ENCODE measurements at regions not wholly inside any gene's neighbourhood (a gene's known extent, or its start where the extent isn't known, plus 50 kb on each side); places are given as distances from the start of the nearest gene placed in this dataset.

DNA sequence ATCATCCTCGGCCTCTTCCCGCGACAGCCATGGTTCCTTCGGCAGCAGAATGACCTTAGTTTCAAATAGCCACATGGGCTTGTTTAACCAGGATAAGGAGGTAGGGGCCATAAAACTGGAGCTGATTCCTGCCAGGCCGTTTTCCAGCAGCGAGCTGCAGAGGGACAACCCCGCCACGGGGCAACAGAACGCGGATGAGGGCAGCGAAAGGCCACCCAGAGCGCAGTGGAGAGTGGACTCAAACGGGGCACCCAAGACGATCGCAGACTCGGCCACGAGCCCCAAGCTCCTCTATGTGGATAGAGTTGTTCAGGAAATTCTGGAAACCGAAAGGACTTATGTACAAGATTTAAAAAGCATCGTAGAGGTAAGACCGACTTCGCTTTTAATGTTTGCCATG is 131.8 kb upstream of the MTHFD1L start:
- peaks cover 57% of the 10 kb centered on the region for H3K4me1 Mint-ChIP-seq
- H3K4me3 Mint-ChIP-seq: no peak overlapping the region
- no peak for ATAC-seq
- H3K9me3 Mint-ChIP-seq: no peaks in the 10 kb centered on the region
- peaks cover 60% of the 10 kb centered on the region for H3K36me3 Mint-ChIP-seq
- peak overlapping the region; percentile 64 for H3K27ac Mint-ChIP-seq
- no peaks in the 10 kb centered on the region for H3K27me3 Mint-ChIP-seq

DNA sequence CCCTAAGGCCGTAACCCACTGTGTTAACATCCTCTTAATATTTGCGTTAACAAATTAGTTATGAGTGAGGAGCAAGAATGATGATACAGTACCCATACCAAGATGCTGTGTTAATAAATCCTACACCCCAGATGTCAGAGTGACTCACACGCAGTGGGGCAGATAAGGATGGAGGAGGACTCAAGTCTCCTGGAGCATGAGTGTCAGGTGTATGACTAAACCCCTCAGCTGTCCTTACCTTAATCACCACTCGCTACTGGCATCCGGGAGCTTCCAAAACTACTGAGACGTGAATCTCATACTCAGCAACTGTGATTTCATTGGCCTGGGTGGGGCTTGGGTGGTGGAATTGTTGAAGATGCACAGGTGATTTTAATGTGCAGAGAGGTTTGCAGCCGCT is 131.3 kb upstream of the MTHFD1L start:
- no peaks in the 10 kb centered on the region for H3K27me3 Mint-ChIP-seq
- no peaks in the 10 kb centered on the region for H3K9me3 Mint-ChIP-seq
- peaks cover 62% of the 10 kb centered on the region for H3K36me3 Mint-ChIP-seq
- ATAC-seq: no peak
- H3K27ac Mint-ChIP-seq: no peak overlapping the region
- H3K4me1 Mint-ChIP-seq: peaks cover 60% of the 10 kb centered on the region
- H3K4me3 Mint-ChIP-seq: no peak overlapping the region

DNA sequence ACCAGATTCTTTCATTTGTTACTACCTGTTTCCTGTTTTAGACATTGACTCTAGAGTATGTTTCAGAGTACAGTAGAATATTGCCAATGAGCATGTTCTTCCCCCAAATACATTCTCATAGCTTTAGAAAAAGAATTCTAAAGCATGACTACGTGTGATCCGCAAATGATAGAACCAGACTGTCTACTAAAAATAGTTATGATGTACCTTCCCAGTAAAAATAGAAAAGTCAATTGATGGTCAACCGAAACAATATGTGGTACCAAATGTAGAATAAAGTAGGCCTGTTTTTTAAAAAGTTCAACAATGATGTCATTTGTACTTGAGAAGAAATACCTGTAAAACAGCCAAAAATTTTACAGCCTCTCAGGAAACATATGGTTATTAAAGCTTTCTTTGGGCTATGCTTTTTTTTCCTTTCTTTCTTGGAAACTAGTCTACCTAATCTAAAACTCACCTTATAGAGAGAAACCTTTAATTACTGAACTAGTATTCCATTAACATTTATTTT is 130.1 kb upstream of the MTHFD1L start:
- Mint-ChIP-seq H3K9me3 (no peaks in the 10 kb centered on the region), H3K36me3 (peaks cover 64% of the 10 kb centered on the region), H3K4me1 (peaks cover 61% of the 10 kb centered on the region), H3K4me3 (no peak overlapping the region), H3K27ac (no peak overlapping the region), H3K27me3 (no peaks in the 10 kb centered on the region)
- no peak for ATAC-seq

DNA sequence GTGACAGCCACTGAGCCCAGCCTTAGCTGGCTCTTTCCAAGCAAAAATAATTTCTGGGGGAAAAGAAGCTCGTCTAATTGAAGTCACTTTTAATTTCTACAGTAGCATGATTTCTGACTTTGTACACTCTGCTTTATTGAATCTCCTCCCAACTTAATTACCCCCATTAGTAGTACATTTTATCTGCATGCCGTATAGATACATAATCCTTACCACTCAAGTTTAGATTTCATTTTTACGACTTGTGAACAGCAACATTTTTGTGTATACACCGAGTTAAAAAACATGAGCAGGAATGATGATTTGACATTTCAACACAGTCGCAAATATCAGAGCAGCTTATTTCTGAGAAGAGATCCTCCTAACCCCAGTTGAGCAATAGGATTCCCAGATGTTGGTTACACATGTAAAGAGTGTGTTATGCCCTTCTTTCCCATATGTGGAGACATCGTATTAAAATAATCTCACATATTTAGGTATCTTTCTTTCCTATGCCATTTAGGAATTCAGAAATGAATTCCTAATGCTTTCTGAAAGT is 127.3 kb upstream of the MTHFD1L start:
- H3K4me3 Mint-ChIP-seq: no peak overlapping the region
- H3K27ac Mint-ChIP-seq: peak overlapping the region; percentile 11
- H3K9me3 Mint-ChIP-seq: no peaks in the 10 kb centered on the region
- H3K27me3 Mint-ChIP-seq: no peaks in the 10 kb centered on the region
- H3K4me1 Mint-ChIP-seq: peaks cover 70% of the 10 kb centered on the region
- no peak for ATAC-seq
- peaks cover 70% of the 10 kb centered on the region for H3K36me3 Mint-ChIP-seq

DNA sequence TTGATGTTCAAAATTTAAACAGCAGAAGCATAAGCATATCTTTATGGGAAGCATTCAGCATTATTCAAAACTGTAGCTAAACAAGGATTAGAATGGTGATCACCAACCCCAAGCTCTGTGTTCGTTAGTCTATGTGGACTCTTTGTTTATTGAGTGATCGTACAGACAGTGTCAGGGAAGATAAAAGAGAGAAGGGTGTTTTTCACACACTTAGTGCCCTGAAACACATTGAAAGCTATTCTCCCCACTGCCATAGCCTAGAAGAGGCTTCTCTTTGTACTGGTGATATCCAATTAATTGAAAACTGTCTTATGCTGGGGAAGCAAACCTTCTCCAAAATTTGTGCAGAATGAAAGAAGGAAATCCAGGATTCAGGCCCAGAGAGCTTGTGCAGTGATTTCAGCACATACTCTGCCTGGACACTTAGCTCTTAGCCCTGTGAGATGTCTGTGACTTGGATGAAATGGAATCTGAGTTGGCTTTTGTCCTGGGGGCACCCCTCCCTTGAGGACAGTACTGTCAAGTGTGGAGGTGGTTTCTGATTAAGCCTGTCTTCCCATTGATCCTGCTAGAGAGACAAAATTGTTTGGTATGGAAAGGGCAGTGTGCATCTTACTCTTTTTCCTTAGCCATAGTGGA is 125.7 kb upstream of the MTHFD1L start:
- H3K4me1 Mint-ChIP-seq: peaks cover 76% of the 10 kb centered on the region
- H3K27me3 Mint-ChIP-seq: no peaks in the 10 kb centered on the region
- H3K36me3 Mint-ChIP-seq: peaks cover 54% of the 10 kb centered on the region
- H3K9me3 Mint-ChIP-seq: no peaks in the 10 kb centered on the region
- peak overlapping the region; percentile 67 for H3K27ac Mint-ChIP-seq
- no peak for ATAC-seq
- no peak overlapping the region for H3K4me3 Mint-ChIP-seq

DNA sequence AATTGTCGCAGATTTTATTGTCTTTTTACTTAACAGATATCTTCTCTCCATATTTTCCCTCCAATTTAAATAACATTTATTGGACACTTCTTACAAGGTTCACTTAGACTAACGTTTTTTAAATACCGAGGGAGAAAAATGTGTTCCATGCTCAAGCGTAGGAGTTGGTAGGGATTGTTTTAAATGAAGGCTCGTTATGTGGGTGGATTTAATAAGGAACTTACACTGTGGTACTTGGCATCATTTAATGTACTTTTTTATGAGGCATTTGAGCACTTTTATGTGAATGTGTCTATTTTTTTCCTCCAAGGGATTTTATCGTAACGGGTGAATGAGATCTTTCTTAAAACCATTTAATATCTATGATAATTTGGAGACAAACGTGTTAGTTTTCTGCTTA is 125.0 kb upstream of the MTHFD1L start:
- no peak for ATAC-seq
- H3K9me3 Mint-ChIP-seq: no peaks in the 10 kb centered on the region
- peaks cover 50% of the 10 kb centered on the region for H3K36me3 Mint-ChIP-seq
- no peaks in the 10 kb centered on the region for H3K27me3 Mint-ChIP-seq
- H3K4me1 Mint-ChIP-seq: peaks cover 78% of the 10 kb centered on the region
- H3K4me3 Mint-ChIP-seq: no peak overlapping the region
- peak overlapping the region; percentile 67 for H3K27ac Mint-ChIP-seq

DNA sequence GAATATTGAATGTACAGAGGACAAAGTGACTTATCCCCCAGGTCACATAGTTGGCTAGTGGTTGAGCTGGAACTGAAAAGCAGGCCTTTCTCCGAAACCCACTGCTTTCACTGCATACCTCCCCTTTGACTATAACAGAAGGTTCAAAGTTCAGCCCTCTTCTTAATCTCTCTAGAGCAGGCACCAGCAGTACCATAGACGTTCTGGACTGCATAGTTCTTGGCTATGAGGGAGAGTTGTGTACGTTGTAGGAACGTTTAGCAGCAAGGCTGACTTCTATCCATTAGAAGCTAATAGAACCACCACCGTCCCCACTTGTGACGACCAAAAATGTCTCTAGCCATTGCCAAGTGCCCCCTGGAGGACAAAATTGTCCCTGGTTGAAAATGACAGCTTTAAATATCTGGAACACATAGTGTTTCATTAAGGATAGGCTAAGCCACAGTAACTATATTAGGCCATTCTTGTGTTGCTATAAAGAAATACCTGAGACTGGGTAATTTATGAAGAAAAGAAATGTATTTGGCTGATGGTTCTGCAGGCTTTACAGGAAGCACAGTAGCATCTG is 123.8 kb upstream of the MTHFD1L start:
- H3K4me1 Mint-ChIP-seq: peaks cover 89% of the 10 kb centered on the region
- no peak overlapping the region for H3K4me3 Mint-ChIP-seq
- no peaks in the 10 kb centered on the region for H3K9me3 Mint-ChIP-seq
- no peak for ATAC-seq
- H3K27ac Mint-ChIP-seq: peak overlapping the region; percentile 67
- H3K27me3 Mint-ChIP-seq: no peaks in the 10 kb centered on the region
- peaks cover 55% of the 10 kb centered on the region for H3K36me3 Mint-ChIP-seq

DNA sequence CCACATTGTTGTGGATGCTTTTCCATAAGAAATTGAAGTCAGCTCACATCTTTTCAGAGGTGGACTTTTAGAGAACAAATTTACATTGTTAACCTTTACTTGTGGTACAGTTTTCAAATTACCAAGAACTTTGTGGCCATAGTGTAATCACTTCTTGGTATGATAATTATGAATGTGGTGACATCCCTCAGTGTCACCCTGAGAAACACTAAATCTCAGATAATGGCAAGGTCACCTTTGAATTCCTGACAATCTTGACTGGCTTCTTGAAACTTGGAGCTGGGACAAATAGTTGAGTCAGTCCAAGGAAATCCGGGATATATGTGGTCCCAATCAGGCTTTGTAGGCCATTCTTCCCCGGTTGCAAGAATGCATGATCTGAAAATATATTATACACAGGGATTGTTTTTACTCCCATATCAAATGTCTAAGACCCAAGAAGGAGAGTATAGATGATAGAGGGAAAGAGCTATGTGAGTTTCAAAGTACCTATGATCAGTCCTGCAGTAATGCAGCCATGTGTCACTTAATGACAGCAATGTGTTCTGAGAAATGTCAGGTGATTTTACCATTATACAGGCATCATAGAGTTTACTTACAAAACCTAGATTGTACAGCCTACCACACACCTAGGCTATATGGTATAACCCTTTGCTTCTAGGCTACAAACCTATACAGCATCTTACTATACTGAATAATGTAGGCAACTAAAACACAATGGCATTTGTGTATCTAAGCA is 120.8 kb upstream of the MTHFD1L start:
- peak; percentile 56 for ATAC-seq
- H3K27ac Mint-ChIP-seq: peak overlapping the region; percentile 64
- peaks cover 50% of the 10 kb centered on the region for H3K36me3 Mint-ChIP-seq
- H3K4me1 Mint-ChIP-seq: peaks cover 75% of the 10 kb centered on the region
- H3K27me3 Mint-ChIP-seq: no peaks in the 10 kb centered on the region
- no peaks in the 10 kb centered on the region for H3K9me3 Mint-ChIP-seq
- peak overlapping the region; percentile 21 for H3K4me3 Mint-ChIP-seq

DNA sequence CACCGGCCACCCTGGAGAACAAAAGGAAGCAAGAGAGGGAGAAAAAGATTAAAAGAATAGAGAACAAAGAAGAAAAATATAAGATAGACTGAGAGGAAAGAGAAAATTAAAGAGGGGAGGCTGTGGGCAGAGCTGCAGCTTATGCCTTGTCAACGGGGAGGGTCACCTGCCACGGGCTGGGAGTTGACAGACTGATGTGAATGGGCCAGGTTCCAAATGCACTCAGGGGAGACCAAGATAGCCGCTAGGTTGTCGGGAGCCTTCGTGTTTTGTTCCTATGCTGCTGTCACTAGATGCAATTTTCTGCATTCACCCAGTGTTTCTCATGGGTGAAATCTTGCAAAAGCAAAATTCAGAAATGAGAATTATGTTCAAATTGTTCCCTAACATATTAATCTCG is 119.6 kb upstream of the MTHFD1L start:
- Mint-ChIP-seq H3K36me3 (peaks cover 38% of the 10 kb centered on the region), H3K27me3 (no peaks in the 10 kb centered on the region), H3K9me3 (no peaks in the 10 kb centered on the region), H3K4me1 (peaks cover 63% of the 10 kb centered on the region), H3K27ac (peak overlapping the region; percentile 64), H3K4me3 (no peak overlapping the region)
- ATAC-seq: no peak

DNA sequence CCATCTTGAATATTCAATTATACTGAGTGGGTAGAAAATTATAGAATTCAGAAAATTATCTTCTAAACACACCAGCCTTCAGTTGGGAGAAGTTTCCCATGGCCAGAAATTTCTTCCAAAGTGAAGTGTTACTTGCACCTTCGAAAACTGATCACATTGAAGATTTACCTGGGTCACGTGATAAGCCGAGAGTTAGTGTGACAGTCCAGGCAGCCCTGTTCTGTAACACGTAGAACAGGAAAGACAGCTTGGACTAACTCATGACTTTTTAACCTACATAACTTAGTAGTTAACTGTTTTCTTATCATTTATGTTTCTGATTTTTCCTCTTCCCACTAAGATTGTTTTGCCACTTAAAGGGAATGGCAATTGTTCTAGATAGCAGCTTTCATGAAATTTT is 118.3 kb upstream of the MTHFD1L start:
- ATAC-seq: no peak
- Mint-ChIP-seq H3K36me3 (peaks cover 27% of the 10 kb centered on the region), H3K27ac (no peak overlapping the region), H3K4me3 (no peak overlapping the region), H3K4me1 (peaks cover 52% of the 10 kb centered on the region), H3K27me3 (no peaks in the 10 kb centered on the region), H3K9me3 (no peaks in the 10 kb centered on the region)

DNA sequence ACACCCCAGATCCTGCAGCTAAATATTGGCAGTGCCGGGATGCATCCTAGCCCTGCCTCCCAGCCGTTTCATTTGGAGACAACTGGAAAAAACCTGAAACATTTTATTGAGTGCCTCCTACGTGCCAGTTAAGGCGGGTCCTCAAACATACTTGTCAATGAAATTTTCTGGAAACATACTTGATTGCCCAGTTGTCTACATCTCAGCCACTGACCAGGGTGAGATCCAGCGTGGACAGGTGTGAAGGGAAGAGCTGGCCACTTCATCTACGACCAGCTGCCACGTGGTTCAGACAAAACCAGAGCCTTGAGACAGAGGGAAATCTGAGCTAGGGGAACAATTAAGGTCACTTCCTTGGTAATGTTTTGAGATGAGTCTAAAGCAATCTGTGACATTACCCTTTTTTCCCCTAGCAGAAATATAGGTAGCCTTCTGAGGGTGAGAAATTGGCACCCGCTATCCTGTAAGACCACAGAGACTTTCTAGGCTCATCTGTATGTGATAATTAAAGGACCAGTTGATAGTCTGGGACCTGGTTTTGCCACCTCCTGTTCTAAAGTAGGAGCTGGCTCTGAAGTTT is 116.3 kb upstream of the MTHFD1L start:
- Mint-ChIP-seq H3K27me3 (no peaks in the 10 kb centered on the region), H3K4me3 (no peak overlapping the region), H3K4me1 (peaks cover 45% of the 10 kb centered on the region), H3K27ac (peak overlapping the region; percentile 63), H3K9me3 (no peaks in the 10 kb centered on the region), H3K36me3 (peaks cover 41% of the 10 kb centered on the region)
- ATAC-seq: peak; percentile 69

DNA sequence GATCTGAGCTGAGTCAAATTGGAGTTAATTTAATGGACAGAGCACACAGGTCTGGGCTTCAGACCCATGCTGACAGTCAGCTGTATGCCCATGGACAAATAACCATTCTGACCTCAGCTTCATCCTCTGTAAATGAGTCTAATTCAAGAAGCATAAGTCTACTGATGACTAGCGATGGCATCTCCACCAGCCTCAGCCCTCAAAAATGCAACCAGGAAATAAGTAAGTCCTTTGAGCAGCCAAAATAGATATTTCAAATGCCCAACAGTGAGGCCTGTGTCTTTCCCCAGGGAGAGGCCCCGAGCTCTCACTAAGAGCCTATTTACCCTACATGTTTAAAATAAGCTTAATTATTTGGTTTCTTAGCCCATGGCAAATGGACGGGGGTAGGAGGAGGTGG is 114.2 kb upstream of the MTHFD1L start:
- peaks cover 41% of the 10 kb centered on the region for H3K36me3 Mint-ChIP-seq
- H3K27me3 Mint-ChIP-seq: no peaks in the 10 kb centered on the region
- no peak for ATAC-seq
- H3K4me1 Mint-ChIP-seq: peaks cover 26% of the 10 kb centered on the region
- no peaks in the 10 kb centered on the region for H3K9me3 Mint-ChIP-seq
- H3K27ac Mint-ChIP-seq: no peak overlapping the region
- H3K4me3 Mint-ChIP-seq: no peak overlapping the region

DNA sequence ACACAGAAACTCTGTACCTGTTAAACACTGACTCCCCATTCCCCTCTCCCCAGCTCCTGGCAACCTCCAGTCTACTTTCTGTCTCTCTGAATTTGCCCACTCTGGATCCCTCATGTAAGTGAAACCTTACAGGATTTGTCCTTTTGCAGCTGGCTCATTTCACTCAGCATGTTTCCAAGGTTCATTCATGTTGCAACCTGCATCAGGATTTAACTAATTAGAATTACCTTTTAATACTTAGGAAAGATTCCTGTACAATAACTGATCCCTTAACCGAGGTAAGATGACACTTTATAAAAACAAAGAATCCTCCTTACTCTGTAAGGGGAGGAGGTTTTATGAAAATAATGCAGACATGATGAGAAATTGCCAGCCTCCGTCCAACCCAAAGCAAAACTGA is 113.1 kb upstream of the MTHFD1L start:
- ATAC-seq: no peak
- H3K36me3 Mint-ChIP-seq: peaks cover 38% of the 10 kb centered on the region
- no peaks in the 10 kb centered on the region for H3K9me3 Mint-ChIP-seq
- H3K27me3 Mint-ChIP-seq: no peaks in the 10 kb centered on the region
- H3K4me1 Mint-ChIP-seq: peaks cover 21% of the 10 kb centered on the region
- H3K4me3 Mint-ChIP-seq: no peak overlapping the region
- peak overlapping the region; percentile 30 for H3K27ac Mint-ChIP-seq

DNA sequence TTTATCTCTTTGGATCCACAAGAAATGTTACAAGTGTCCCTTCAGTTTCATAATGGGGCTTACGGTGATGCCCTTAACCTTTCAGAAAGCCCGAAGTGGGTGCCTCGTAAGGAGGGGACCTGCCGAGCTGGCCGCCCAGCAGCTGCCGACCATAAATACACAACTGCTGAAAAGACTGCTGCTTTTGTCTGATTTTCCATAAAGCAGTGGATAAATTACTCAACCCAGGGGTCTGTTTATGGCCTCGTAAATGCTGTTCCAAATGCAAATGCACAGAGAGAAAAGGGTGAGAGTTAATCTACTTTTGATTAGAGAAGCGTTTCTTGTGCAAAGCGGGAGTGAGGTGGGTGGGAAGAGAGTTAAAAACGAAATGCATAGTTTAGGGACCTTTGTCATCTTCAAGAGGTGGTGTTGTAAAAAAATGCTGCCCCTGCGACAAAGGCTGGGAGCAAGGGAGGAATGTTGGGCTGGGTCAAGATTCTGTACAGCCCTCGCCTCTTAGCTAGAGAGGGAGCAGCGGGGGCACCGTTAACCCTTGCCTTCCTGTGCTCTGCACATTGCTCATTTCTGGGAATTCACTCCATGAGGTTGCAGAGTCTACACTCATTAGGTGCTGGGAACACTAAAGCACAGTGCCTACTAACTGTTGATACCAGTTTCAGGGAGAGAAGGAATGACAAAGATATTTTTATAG is 112.0 kb upstream of the MTHFD1L start:
- peak overlapping the region; percentile 52 for H3K27ac Mint-ChIP-seq
- peaks cover 43% of the 10 kb centered on the region for H3K36me3 Mint-ChIP-seq
- peaks cover 3% of the 10 kb centered on the region for H3K9me3 Mint-ChIP-seq
- peaks cover 30% of the 10 kb centered on the region for H3K4me1 Mint-ChIP-seq
- no peaks in the 10 kb centered on the region for H3K27me3 Mint-ChIP-seq
- ATAC-seq: no peak
- no peak overlapping the region for H3K4me3 Mint-ChIP-seq

DNA sequence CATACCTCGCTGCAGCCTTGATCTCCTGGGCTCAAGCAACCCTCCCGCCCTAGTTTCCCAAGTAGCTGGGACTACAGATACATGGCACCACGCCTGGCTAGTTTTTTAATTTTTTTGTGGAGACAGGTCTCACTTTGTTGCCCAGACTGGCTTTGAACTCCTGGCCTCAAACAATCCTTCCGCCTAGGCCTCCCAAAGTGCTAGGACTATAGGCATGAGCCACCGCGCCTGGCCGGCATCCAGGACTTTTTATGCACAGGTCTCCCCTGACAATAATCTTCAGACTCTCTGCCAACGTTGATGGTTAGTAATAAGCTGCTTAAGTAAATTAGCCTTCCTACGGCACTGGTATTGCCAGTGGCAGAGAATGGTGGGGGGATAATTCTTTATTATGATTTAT is 110.5 kb upstream of the MTHFD1L start:
- H3K4me1 Mint-ChIP-seq: peaks cover 38% of the 10 kb centered on the region
- no peak for ATAC-seq
- no peaks in the 10 kb centered on the region for H3K27me3 Mint-ChIP-seq
- H3K27ac Mint-ChIP-seq: no peak overlapping the region
- no peak overlapping the region for H3K4me3 Mint-ChIP-seq
- peaks cover 50% of the 10 kb centered on the region for H3K36me3 Mint-ChIP-seq
- peaks cover 3% of the 10 kb centered on the region for H3K9me3 Mint-ChIP-seq

Data from stimulated activated memory B cell treated with anti-CD40 and anti-IgM and Interleukin-4, amounts not matched to agents 10 μg/mL and 1 μg/mL and 100 μg/mL, for 72 hours (primary cell).